IPS-20b (cell line): ENCODE measurements at regions not wholly inside any gene's neighbourhood (a gene's known extent, or its start where the extent isn't known, plus 50 kb on each side); places are given as distances from the start of the nearest gene placed in this dataset.

Source experiments
- H3K27ac ChIP-seq: one replicate; pipeline ENCODE4 v1.5.1; 2013; ENCODE audit warnings: low read length
- H3K27me3 ChIP-seq: 2 replicates; pipeline ENCODE4 v1.6.1; 2013; ENCODE audit warnings: mild to moderate bottlenecking, low read length, inconsistent platforms; ENCODE audit not compliant: insufficient read depth
- H3K36me3 ChIP-seq: 2 replicates; pipeline ENCODE4 v1.6.1; 2013; ENCODE audit warnings: low read depth, mild to moderate bottlenecking, inconsistent platforms, low read length, moderate library complexity; ENCODE audit not compliant: insufficient read depth
- H3K4me1 ChIP-seq: 2 replicates; pipeline ENCODE4 v1.6.1; 2013; ENCODE audit warnings: mild to moderate bottlenecking, control low read depth, inconsistent platforms, low read length, moderate library complexity; ENCODE audit not compliant: insufficient read depth
- H3K4me3 ChIP-seq: 2 replicates; pipeline ENCODE4 v1.5.1; 2013; ENCODE audit warnings: mild to moderate bottlenecking, low read length, inconsistent platforms
- H3K9ac ChIP-seq: 2 replicates; pipeline ENCODE4 v1.6.1; 2013; ENCODE audit warnings: low read depth, mild to moderate bottlenecking, inconsistent platforms, low read length, moderate library complexity
- H3K9me3 ChIP-seq: 2 replicates; pipeline ENCODE4 v1.6.1; 2013; ENCODE audit warnings: mild to moderate bottlenecking, low read depth, low read length, inconsistent platforms; ENCODE audit not compliant: insufficient read depth

GRCh38 chr6:130520221-130520620, 154.4 kb downstream of the TMEM200A start:
- H3K4me1 ChIP-seq, result no peaks in the 10 kb centered on the region
- no peaks in the 10 kb centered on the region for H3K9me3 ChIP-seq
- H3K4me3 ChIP-seq, result no peak overlapping the region
- no peaks in the 10 kb centered on the region for H3K27me3 ChIP-seq
- H3K9ac ChIP-seq, result no peak overlapping the region
- H3K27ac ChIP-seq, result no peak overlapping the region
- no peaks in the 10 kb centered on the region for H3K36me3 ChIP-seq

GRCh38 chr6:130520801-130521200, 155.0 kb downstream of the TMEM200A start:
- H3K4me3 ChIP-seq, result no peak overlapping the region
- H3K27me3 ChIP-seq, result no peaks in the 10 kb centered on the region
- H3K4me1 ChIP-seq, result no peaks in the 10 kb centered on the region
- no peaks in the 10 kb centered on the region for H3K9me3 ChIP-seq
- H3K27ac ChIP-seq, result no peak overlapping the region
- H3K9ac ChIP-seq, result no peak overlapping the region
- no peaks in the 10 kb centered on the region for H3K36me3 ChIP-seq

- Histone ChIP-seq H3K36me3 (no peaks in the 10 kb centered on the region), H3K9me3 (no peaks in the 10 kb centered on the region), H3K27me3 (no peaks in the 10 kb centered on the region), H3K4me1 (no peaks in the 10 kb centered on the region), H3K9ac (no peak overlapping the region), H3K27ac (no peak overlapping the region), H3K4me3 (no peak overlapping the region)
Observed at GRCh38 chr6:130524552-130524951, 158.7 kb downstream of the TMEM200A start.

GRCh38 chr6:130525408-130525807, 159.6 kb downstream of the TMEM200A start:
- no peaks in the 10 kb centered on the region for H3K9me3 ChIP-seq
- no peak overlapping the region for H3K27ac ChIP-seq
- H3K4me3 ChIP-seq, result no peak overlapping the region
- no peak overlapping the region for H3K9ac ChIP-seq
- H3K4me1 ChIP-seq, result no peaks in the 10 kb centered on the region
- H3K36me3 ChIP-seq, result no peaks in the 10 kb centered on the region
- H3K27me3 ChIP-seq, result no peaks in the 10 kb centered on the region

- no peaks in the 10 kb centered on the region for H3K36me3 ChIP-seq
- no peaks in the 10 kb centered on the region for H3K27me3 ChIP-seq
- H3K27ac ChIP-seq, result no peak overlapping the region
- H3K4me3 ChIP-seq, result no peak overlapping the region
- no peaks in the 10 kb centered on the region for H3K4me1 ChIP-seq
- H3K9ac ChIP-seq, result no peak overlapping the region
- no peaks in the 10 kb centered on the region for H3K9me3 ChIP-seq
Observed at GRCh38 chr6:130526466-130526865, 160.6 kb downstream of the TMEM200A start.

- no peaks in the 10 kb centered on the region for H3K9me3 ChIP-seq
- no peak overlapping the region for H3K9ac ChIP-seq
- no peaks in the 10 kb centered on the region for H3K27me3 ChIP-seq
- H3K27ac ChIP-seq, result no peak overlapping the region
- H3K36me3 ChIP-seq, result no peaks in the 10 kb centered on the region
- H3K4me1 ChIP-seq, result no peaks in the 10 kb centered on the region
- H3K4me3 ChIP-seq, result no peak overlapping the region
Observed at GRCh38 chr6:130527173-130527572, 161.4 kb downstream of the TMEM200A start.

GRCh38 chr6:130529569-130530149, 163.8 kb downstream of the TMEM200A start:
- H3K4me3 ChIP-seq, result no peak overlapping the region
- no peaks in the 10 kb centered on the region for H3K4me1 ChIP-seq
- no peaks in the 10 kb centered on the region for H3K27me3 ChIP-seq
- H3K36me3 ChIP-seq, result no peaks in the 10 kb centered on the region
- no peak overlapping the region for H3K27ac ChIP-seq
- no peaks in the 10 kb centered on the region for H3K9me3 ChIP-seq
- no peak overlapping the region for H3K9ac ChIP-seq

GRCh38 chr6:130534627-130535026, 168.8 kb downstream of the TMEM200A start:
- Histone ChIP-seq H3K9ac (no peak overlapping the region), H3K27ac (no peak overlapping the region), H3K9me3 (peaks cover 8% of the 10 kb centered on the region), H3K4me3 (no peak overlapping the region), H3K4me1 (no peaks in the 10 kb centered on the region), H3K36me3 (no peaks in the 10 kb centered on the region), H3K27me3 (no peaks in the 10 kb centered on the region)

- H3K4me3 ChIP-seq, result no peak overlapping the region
- no peaks in the 10 kb centered on the region for H3K36me3 ChIP-seq
- H3K4me1 ChIP-seq, result no peaks in the 10 kb centered on the region
- peaks cover 8% of the 10 kb centered on the region for H3K9me3 ChIP-seq
- H3K27ac ChIP-seq, result no peak overlapping the region
- H3K27me3 ChIP-seq, result no peaks in the 10 kb centered on the region
- no peak overlapping the region for H3K9ac ChIP-seq
Observed at GRCh38 chr6:130535242-130535641, 169.4 kb downstream of the TMEM200A start.

GRCh38 chr6:130537447-130537846, 171.6 kb downstream of the TMEM200A start:
- no peak overlapping the region for H3K27ac ChIP-seq
- no peaks in the 10 kb centered on the region for H3K4me1 ChIP-seq
- H3K9ac ChIP-seq, result no peak overlapping the region
- H3K27me3 ChIP-seq, result no peaks in the 10 kb centered on the region
- peaks cover 8% of the 10 kb centered on the region for H3K9me3 ChIP-seq
- H3K4me3 ChIP-seq, result no peak overlapping the region
- H3K36me3 ChIP-seq, result no peaks in the 10 kb centered on the region

GRCh38 chr6:130547723-130548122, 181.9 kb downstream of the TMEM200A start:
- Histone ChIP-seq H3K27ac (no peak overlapping the region), H3K4me1 (no peaks in the 10 kb centered on the region), H3K9ac (no peak overlapping the region), H3K27me3 (no peaks in the 10 kb centered on the region), H3K4me3 (no peak overlapping the region), H3K36me3 (no peaks in the 10 kb centered on the region), H3K9me3 (no peaks in the 10 kb centered on the region)

GRCh38 chr6:130557481-130558112, 191.8 kb downstream of the TMEM200A start:
- Histone ChIP-seq H3K9me3 (no peaks in the 10 kb centered on the region), H3K27ac (no peak overlapping the region), H3K4me1 (no peaks in the 10 kb centered on the region)

More at GRCh38 chr6:130557481-130558112, 191.8 kb downstream of the TMEM200A start:
- H3K36me3 ChIP-seq, result no peaks in the 10 kb centered on the region
- no peak overlapping the region for H3K9ac ChIP-seq
- H3K4me3 ChIP-seq, result no peak overlapping the region
- no peaks in the 10 kb centered on the region for H3K27me3 ChIP-seq
